ENCODE measurements at regions not wholly inside any gene's neighbourhood (a gene's known extent, or its start where the extent isn't known, plus 50 kb on each side); places are given as distances from the start of the nearest gene placed in this dataset.

DNA sequence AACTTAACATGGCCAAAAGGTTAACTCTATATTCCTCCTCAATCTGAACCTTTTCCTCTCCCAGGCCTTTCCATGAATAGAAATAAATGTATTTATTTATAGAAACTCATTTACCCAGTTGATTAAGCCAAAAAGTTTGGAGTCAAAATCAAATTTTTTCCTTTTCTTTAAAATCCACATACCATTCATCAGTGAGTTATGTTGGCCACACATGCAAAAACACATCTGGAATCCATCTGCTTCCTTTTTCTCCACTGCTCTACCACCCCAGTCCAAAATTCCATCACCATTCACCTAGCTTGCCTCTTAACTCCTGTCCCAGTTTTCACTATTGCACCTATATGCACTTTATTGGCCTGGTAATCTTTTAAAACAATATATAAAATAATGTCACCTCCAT, 62.4 kb upstream of the TMEM200A start:
- ChIA-PET POLR2A (no interaction called here), CTCF (ENCODE audit: low intra/inter-chr PET ratio) (no interaction called here)
- Histone ChIP-seq H3K4me3 (no peak overlapping the region), H2AFZ (ENCODE audit: low read depth, low read length) (no peak overlapping the region), H3K27ac (ENCODE audit: extremely low read depth, low read depth, low read length) (no peak overlapping the region), H3K9me1 (ENCODE audit: control insufficient read depth, insufficient read depth, low read length) (no peaks in the 10 kb centered on the region), H4K20me1 (replicated peaks; ENCODE audit: control insufficient read depth, insufficient read depth, low read length) (no peaks in the 10 kb centered on the region), H3K27me3 (ENCODE audit: control insufficient read depth in 2 of 2, insufficient read depth in 2 of 2, low read length in 2 of 2) (no peaks in the 10 kb centered on the region), H3K4me2 (ENCODE audit: insufficient read depth, low read length) (no peak overlapping the region), H3K79me2 (ENCODE audit: control insufficient read depth, insufficient read depth, low read length) (no peaks in the 10 kb centered on the region), H3K36me3 (ENCODE audit: control insufficient read depth, insufficient read depth, low read length) (no peaks in the 10 kb centered on the region), H3K4me1 (replicated peaks in 1 of 2; ENCODE audit: control insufficient read depth in 2 of 2, insufficient read depth in 2 of 2, low read length in 2 of 2) (no peaks in the 10 kb centered on the region), H3K9me3 (replicated peaks; ENCODE audit: control insufficient read depth, insufficient read depth, low read depth, low read length) (no peaks in the 10 kb centered on the region), H3K9ac (ENCODE audit: insufficient read depth in 1 of 2, low read depth in 2 of 2, low read length in 2 of 2) (no peak overlapping the region)
- in situ Hi-C loops (cut with MboI), result no loop called here
- FAIRE-seq (no peak), DNase-seq (ENCODE audit: extremely low read depth in 1 of 4, low spot score in 3 of 4) (no peak), ATAC-seq (no peak)
- no TSS peak for BruUV-seq (replicated peaks)
- intact Hi-C loops (cut with micrococcal nuclease), result no loop called here
- TF ChIP-seq, protein P1, sequence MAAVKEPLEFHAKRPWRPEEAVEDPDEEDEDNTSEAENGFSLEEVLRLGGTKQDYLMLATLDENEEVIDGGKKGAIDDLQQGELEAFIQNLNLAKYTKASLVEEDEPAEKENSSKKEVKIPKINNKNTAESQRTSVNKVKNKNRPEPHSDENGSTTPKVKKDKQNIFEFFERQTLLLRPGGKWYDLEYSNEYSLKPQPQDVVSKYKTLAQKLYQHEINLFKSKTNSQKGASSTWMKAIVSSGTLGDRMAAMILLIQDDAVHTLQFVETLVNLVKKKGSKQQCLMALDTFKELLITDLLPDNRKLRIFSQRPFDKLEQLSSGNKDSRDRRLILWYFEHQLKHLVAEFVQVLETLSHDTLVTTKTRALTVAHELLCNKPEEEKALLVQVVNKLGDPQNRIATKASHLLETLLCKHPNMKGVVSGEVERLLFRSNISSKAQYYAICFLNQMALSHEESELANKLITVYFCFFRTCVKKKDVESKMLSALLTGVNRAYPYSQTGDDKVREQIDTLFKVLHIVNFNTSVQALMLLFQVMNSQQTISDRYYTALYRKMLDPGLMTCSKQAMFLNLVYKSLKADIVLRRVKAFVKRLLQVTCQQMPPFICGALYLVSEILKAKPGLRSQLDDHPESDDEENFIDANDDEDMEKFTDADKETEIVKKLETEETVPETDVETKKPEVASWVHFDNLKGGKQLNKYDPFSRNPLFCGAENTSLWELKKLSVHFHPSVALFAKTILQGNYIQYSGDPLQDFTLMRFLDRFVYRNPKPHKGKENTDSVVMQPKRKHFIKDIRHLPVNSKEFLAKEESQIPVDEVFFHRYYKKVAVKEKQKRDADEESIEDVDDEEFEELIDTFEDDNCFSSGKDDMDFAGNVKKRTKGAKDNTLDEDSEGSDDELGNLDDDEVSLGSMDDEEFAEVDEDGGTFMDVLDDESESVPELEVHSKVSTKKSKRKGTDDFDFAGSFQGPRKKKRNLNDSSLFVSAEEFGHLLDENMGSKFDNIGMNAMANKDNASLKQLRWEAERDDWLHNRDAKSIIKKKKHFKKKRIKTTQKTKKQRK (IDR thresholded peaks at IDR 0.05; ENCODE audit: borderline replicate concordance, low read depth, low read length), result no peak
- TF ChIP-seq CBX2 (IDR thresholded peaks at IDR 0.05; ENCODE audit: insufficient read depth, low read length, poor library complexity, severe bottlenecking), result no peak
- TF ChIP-seq ZNF77 (CRISPR knock-in tag; IDR thresholded peaks at IDR 0.05), result no peak
- no peak for TF ChIP-seq BRD4 (IDR thresholded peaks at IDR 0.05)
- no peak for TF ChIP-seq RBBP5 (IDR thresholded peaks at IDR 0.05; ENCODE audit: borderline replicate concordance, insufficient read depth, low read length, poor library complexity, severe bottlenecking)
- TF ChIP-seq, protein P2, sequence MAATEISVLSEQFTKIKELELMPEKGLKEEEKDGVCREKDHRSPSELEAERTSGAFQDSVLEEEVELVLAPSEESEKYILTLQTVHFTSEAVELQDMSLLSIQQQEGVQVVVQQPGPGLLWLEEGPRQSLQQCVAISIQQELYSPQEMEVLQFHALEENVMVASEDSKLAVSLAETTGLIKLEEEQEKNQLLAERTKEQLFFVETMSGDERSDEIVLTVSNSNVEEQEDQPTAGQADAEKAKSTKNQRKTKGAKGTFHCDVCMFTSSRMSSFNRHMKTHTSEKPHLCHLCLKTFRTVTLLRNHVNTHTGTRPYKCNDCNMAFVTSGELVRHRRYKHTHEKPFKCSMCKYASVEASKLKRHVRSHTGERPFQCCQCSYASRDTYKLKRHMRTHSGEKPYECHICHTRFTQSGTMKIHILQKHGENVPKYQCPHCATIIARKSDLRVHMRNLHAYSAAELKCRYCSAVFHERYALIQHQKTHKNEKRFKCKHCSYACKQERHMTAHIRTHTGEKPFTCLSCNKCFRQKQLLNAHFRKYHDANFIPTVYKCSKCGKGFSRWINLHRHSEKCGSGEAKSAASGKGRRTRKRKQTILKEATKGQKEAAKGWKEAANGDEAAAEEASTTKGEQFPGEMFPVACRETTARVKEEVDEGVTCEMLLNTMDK (IDR thresholded peaks at IDR 0.05; ENCODE audit: borderline replicate concordance, insufficient read depth, low read depth, low read length, poor library complexity, severe bottlenecking), result no peak
- TF ChIP-seq RBM14 (IDR thresholded peaks at IDR 0.05; ENCODE audit: borderline replicate concordance, insufficient read depth, low read depth, low read length), result no peak
- no peak for TF ChIP-seq ZNF282 (CRISPR knock-in tag; IDR thresholded peaks at IDR 0.05)
- TF ChIP-seq, protein P3, sequence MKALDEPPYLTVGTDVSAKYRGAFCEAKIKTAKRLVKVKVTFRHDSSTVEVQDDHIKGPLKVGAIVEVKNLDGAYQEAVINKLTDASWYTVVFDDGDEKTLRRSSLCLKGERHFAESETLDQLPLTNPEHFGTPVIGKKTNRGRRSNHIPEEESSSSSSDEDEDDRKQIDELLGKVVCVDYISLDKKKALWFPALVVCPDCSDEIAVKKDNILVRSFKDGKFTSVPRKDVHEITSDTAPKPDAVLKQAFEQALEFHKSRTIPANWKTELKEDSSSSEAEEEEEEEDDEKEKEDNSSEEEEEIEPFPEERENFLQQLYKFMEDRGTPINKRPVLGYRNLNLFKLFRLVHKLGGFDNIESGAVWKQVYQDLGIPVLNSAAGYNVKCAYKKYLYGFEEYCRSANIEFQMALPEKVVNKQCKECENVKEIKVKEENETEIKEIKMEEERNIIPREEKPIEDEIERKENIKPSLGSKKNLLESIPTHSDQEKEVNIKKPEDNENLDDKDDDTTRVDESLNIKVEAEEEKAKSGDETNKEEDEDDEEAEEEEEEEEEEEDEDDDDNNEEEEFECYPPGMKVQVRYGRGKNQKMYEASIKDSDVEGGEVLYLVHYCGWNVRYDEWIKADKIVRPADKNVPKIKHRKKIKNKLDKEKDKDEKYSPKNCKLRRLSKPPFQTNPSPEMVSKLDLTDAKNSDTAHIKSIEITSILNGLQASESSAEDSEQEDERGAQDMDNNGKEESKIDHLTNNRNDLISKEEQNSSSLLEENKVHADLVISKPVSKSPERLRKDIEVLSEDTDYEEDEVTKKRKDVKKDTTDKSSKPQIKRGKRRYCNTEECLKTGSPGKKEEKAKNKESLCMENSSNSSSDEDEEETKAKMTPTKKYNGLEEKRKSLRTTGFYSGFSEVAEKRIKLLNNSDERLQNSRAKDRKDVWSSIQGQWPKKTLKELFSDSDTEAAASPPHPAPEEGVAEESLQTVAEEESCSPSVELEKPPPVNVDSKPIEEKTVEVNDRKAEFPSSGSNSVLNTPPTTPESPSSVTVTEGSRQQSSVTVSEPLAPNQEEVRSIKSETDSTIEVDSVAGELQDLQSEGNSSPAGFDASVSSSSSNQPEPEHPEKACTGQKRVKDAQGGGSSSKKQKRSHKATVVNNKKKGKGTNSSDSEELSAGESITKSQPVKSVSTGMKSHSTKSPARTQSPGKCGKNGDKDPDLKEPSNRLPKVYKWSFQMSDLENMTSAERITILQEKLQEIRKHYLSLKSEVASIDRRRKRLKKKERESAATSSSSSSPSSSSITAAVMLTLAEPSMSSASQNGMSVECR (CRISPR knock-in tag; IDR thresholded peaks at IDR 0.05), result no peak
- no peak for TF ChIP-seq ATF1 (CRISPR knock-in tag; IDR thresholded peaks at IDR 0.05)
- no peak for TF ChIP-seq ATF1 (tag; IDR thresholded peaks at IDR 0.05)
- no peak for TF ChIP-seq ZNF445 (CRISPR knock-in tag; IDR thresholded peaks at IDR 0.05; ENCODE audit: low read depth)
- TF ChIP-seq MYBL2 (IDR thresholded peaks at IDR 0.05; ENCODE audit: low read depth), result no peak
- TF ChIP-seq MYBL2 (CRISPR knock-in tag; IDR thresholded peaks at IDR 0.05; ENCODE audit: borderline replicate concordance), result no peak

Measured in K562 (cell line).